ENCODE measurements at regions not wholly inside any gene's neighbourhood (a gene's known extent, or its start where the extent isn't known, plus 50 kb on each side); places are given as distances from the start of the nearest gene placed in this dataset.

DNA sequence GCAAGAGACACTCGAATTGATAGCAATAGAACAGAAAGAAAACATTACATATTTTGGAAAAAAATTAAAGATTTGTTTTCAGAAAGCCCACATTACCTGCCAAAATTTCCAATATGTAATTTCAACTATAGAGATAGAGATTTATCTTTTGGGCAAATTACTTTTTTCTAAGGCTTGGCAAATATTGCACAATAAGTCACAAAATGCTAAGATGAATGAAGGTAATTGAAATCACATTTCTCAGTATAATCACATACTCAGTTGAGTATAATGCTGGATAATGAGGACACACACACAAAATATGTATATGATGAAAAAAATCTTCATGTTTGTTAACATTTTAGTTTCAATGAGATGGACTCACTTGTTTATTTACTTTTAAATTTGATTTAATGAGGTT is 189.2 kb upstream of the STXBP6 start:
- BruUV-seq (replicated peaks), result no TSS peak
- H3K9me3 ChIP-seq (replicated peaks; ENCODE audit: control insufficient read depth, insufficient read depth, low read length), result no peaks in the 10 kb centered on the region
- intact Hi-C loops (cut with micrococcal nuclease), result loop anchor here (10.0 kb wide), 1 partner anchor 166 kb away; no protein-coding TSS in a partner anchor

DNA sequence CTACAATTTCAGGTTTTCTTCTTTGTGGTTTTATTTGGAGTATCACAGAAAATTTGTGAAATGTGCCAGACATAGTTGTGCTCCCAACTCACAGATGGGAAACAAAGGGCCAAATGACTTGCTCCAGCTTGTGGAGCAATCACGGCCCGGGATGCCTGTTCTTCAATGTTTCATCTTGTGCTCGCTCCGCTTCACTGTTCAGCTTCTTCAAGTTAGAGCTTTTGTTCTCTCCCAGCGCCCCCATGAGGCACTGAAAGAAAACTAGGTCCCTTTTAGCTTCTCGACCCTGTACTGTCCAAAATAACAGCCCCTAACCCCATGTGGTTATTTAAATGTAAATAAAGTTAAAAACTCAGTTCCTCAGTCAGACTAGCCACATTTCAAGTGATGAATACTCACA is 187.9 kb upstream of the STXBP6 start:
- TF ChIP-seq MYC (IDR thresholded peaks at IDR 0.05; ENCODE audit: low read depth, low read length) (no peak), FOS (IDR thresholded peaks at IDR 0.05; ENCODE audit: borderline replicate concordance, insufficient read depth, low read length) (no peak), EZH2 (IDR thresholded peaks at IDR 0.05; ENCODE audit: borderline replicate concordance, low read depth, low read length, severe bottlenecking) (no peak), JUN (IDR thresholded peaks at IDR 0.05; ENCODE audit: borderline replicate concordance, insufficient read depth, insufficient read length, low read depth) (no peak), GATA2 (IDR thresholded peaks at IDR 0.05; ENCODE audit: insufficient read depth, insufficient read length, low read depth, low read length) (no peak), POLR2AphosphoS5 (IDR thresholded peaks at IDR 0.05; ENCODE audit: insufficient read depth, low read depth, low read length) (no peak), POLR2A (IDR thresholded peaks at IDR 0.05; ENCODE audit: low read depth, low read length) (no peak)
- TF ChIP-seq, protein P1, sequence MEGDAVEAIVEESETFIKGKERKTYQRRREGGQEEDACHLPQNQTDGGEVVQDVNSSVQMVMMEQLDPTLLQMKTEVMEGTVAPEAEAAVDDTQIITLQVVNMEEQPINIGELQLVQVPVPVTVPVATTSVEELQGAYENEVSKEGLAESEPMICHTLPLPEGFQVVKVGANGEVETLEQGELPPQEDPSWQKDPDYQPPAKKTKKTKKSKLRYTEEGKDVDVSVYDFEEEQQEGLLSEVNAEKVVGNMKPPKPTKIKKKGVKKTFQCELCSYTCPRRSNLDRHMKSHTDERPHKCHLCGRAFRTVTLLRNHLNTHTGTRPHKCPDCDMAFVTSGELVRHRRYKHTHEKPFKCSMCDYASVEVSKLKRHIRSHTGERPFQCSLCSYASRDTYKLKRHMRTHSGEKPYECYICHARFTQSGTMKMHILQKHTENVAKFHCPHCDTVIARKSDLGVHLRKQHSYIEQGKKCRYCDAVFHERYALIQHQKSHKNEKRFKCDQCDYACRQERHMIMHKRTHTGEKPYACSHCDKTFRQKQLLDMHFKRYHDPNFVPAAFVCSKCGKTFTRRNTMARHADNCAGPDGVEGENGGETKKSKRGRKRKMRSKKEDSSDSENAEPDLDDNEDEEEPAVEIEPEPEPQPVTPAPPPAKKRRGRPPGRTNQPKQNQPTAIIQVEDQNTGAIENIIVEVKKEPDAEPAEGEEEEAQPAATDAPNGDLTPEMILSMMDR (IDR thresholded peaks at IDR 0.05; ENCODE audit: extremely low read depth in 1 of 2, insufficient read depth in 1 of 2, low read depth in 1 of 2, low read length in 2 of 2), result no peak
- TF ChIP-seq, protein P2, sequence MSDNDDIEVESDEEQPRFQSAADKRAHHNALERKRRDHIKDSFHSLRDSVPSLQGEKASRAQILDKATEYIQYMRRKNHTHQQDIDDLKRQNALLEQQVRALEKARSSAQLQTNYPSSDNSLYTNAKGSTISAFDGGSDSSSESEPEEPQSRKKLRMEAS (IDR thresholded peaks at IDR 0.05; ENCODE audit: insufficient read depth, insufficient read length), result no peak
- ChIA-PET CTCF (interaction anchor here (0.7 to 1.8 kb wide), 3 partner anchors 19 to 432 kb away, joined by 3 to 7 read pairs (median 3); no protein-coding TSS in a partner anchor), POLR2A (no interaction called here)
- Histone ChIP-seq H3K36me3 (ENCODE audit: control insufficient read depth in 2 of 2, extremely low read depth in 1 of 2, insufficient read depth in 2 of 2, low read length in 2 of 2) (no peaks in the 10 kb centered on the region), H3K4me3 (replicated peaks in 1 of 3; ENCODE audit: insufficient read depth in 1 of 3, low read depth in 1 of 3, low read length in 3 of 3) (no peak overlapping the region), H3K9me1 (replicated peaks; ENCODE audit: control insufficient read depth, extremely low read depth, insufficient read depth, low read length) (no peaks in the 10 kb centered on the region), H3K27ac (ENCODE audit: insufficient read depth, low read depth, low read length) (no peak overlapping the region), H2AFZ (ENCODE audit: low read depth, low read length) (no peak overlapping the region), H4K20me1 (replicated peaks; ENCODE audit: control insufficient read depth, extremely low read depth, insufficient read depth, low read length) (no peaks in the 10 kb centered on the region), H3K4me2 (ENCODE audit: insufficient read depth, low read length) (no peak overlapping the region), H3K4me1 (ENCODE audit: control insufficient read depth, extremely low read depth, insufficient read depth, low read length) (no peaks in the 10 kb centered on the region), H3K9ac (replicated peaks; ENCODE audit: extremely low read depth, insufficient read depth, low read length) (no peak overlapping the region), H3K79me2 (ENCODE audit: control insufficient read depth, insufficient read depth, low read length) (no peaks in the 10 kb centered on the region), H3K27me3 (ENCODE audit: control insufficient read depth in 2 of 2, insufficient read depth in 2 of 2, low read length in 2 of 2) (no peaks in the 10 kb centered on the region), H3K9me3 (replicated peaks; ENCODE audit: control insufficient read depth, insufficient read depth, low read length) (no peaks in the 10 kb centered on the region)
- dilution Hi-C loops (cut with MboI; ENCODE audit: extremely low pct_ligation_motif_present, low sequenced_read_pairs) (no loop called here), intact Hi-C loops (cut with micrococcal nuclease) (loop anchor here (10.0 kb wide), 1 partner anchor 167 kb away; no protein-coding TSS in a partner anchor)
- DNase-seq (ENCODE audit: low read depth, low spot score), result peak; percentile 2
- FAIRE-seq, result no peak
- BruUV-seq (replicated peaks), result no TSS peak

More for the DNA sequence above, 189.2 kb upstream of the STXBP6 start:
- dilution Hi-C loops (cut with MboI; ENCODE audit: extremely low pct_ligation_motif_present, low sequenced_read_pairs), result no loop called here
- no peaks in the 10 kb centered on the region for H3K4me1 ChIP-seq (ENCODE audit: control insufficient read depth, extremely low read depth, insufficient read depth, low read length)
- DNase-seq (ENCODE audit: low read depth, low spot score) (no peak), FAIRE-seq (no peak)
- no peaks in the 10 kb centered on the region for H4K20me1 ChIP-seq (replicated peaks; ENCODE audit: control insufficient read depth, extremely low read depth, insufficient read depth, low read length)
- POLR2A ChIA-PET, result no interaction called here
- no peak for TF ChIP-seq JUN (IDR thresholded peaks at IDR 0.05; ENCODE audit: borderline replicate concordance, insufficient read depth, insufficient read length, low read depth)
- TF ChIP-seq FOS (IDR thresholded peaks at IDR 0.05; ENCODE audit: borderline replicate concordance, insufficient read depth, low read length), result no peak
- TF ChIP-seq MYC (IDR thresholded peaks at IDR 0.05; ENCODE audit: low read depth, low read length), result no peak
- TF ChIP-seq EZH2 (IDR thresholded peaks at IDR 0.05; ENCODE audit: borderline replicate concordance, low read depth, low read length, severe bottlenecking), result no peak
- TF ChIP-seq GATA2 (IDR thresholded peaks at IDR 0.05; ENCODE audit: insufficient read depth, insufficient read length, low read depth, low read length), result no peak
- TF ChIP-seq, protein P1 (IDR thresholded peaks at IDR 0.05; ENCODE audit: extremely low read depth in 1 of 2, insufficient read depth in 1 of 2, low read depth in 1 of 2, low read length in 2 of 2), result no peak
- no peak for TF ChIP-seq POLR2A (IDR thresholded peaks at IDR 0.05; ENCODE audit: low read depth, low read length)
- H3K9me1 ChIP-seq (replicated peaks; ENCODE audit: control insufficient read depth, extremely low read depth, insufficient read depth, low read length), result no peaks in the 10 kb centered on the region
- no peak overlapping the region for H3K27ac ChIP-seq (ENCODE audit: insufficient read depth, low read depth, low read length)
- no peaks in the 10 kb centered on the region for H3K79me2 ChIP-seq (ENCODE audit: control insufficient read depth, insufficient read depth, low read length)
- H3K9ac ChIP-seq (replicated peaks; ENCODE audit: extremely low read depth, insufficient read depth, low read length), result no peak overlapping the region
- no peak overlapping the region for H3K4me2 ChIP-seq (ENCODE audit: insufficient read depth, low read length)
- no peaks in the 10 kb centered on the region for H3K36me3 ChIP-seq (ENCODE audit: control insufficient read depth in 2 of 2, extremely low read depth in 1 of 2, insufficient read depth in 2 of 2, low read length in 2 of 2)
- no peak overlapping the region for H3K4me3 ChIP-seq (replicated peaks in 1 of 3; ENCODE audit: insufficient read depth in 1 of 3, low read depth in 1 of 3, low read length in 3 of 3)
- H3K27me3 ChIP-seq (ENCODE audit: control insufficient read depth in 2 of 2, insufficient read depth in 2 of 2, low read length in 2 of 2), result no peaks in the 10 kb centered on the region
- CTCF ChIA-PET, result interaction anchor here (1.0 kb wide), 1 partner anchor 21 kb away, joined by 3 read pairs; no protein-coding TSS in a partner anchor
- H2AFZ ChIP-seq (ENCODE audit: low read depth, low read length), result no peak overlapping the region
